DMS53 treated with DMSO at 0.1 percent for 48 hours (cell line): ENCODE measurements at regions not wholly inside any gene's neighbourhood (a gene's known extent, or its start where the extent isn't known, plus 50 kb on each side); places are given as distances from the start of the nearest gene placed in this dataset.

Experiments used
- DNase-seq: peaks from one replicate; lab custom pipeline; 2025; ENCODE audit not compliant: unreplicated experiment; lab: John Stamatoyannopoulos, UW

DNA sequence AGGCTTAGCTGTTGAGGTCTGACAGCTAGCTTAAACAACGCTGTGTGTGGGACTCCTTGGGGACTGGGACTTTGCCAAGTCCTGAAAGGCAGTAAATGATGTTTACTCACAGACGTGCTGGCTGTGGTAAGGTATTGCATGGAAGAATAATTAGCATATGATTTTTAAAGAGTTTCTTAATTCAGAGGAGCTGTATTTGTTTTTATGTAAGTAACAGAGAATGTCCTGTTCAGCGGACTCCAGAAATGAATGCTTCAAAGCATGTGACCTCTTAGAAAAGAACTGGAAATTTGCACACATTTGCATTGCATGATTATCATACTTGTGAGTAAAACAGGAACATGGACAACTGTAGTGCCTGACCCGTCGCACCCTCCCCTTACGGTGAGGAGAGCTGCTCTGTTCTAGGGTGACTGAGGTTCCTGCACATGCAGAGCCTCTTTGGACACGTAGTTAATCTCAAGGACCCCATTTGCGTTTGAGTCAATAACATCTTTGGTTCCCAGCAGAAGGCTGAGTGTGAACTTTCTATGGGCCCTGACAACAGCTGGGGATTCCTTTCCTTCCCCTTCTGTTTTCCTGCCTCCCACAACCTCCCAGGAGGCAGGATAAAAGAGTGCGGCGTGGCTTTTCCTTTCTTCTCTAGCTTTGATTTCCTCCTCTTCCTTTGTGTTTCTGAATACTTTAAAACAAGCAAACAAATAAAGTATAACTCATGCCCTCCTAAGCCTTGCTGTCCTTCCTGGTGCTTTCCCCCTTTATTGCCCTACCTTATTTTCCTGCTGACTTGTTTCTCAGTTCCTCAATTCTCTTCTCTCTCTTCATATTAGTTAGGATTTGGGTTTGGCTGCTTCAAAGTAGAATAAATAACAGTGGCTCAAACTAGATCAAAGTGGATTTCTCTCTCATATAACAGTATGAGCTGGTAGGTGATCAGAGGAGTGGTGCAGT lies 157.2 kb upstream of the CD180 start:
- DNase-seq, result no peak

DNA sequence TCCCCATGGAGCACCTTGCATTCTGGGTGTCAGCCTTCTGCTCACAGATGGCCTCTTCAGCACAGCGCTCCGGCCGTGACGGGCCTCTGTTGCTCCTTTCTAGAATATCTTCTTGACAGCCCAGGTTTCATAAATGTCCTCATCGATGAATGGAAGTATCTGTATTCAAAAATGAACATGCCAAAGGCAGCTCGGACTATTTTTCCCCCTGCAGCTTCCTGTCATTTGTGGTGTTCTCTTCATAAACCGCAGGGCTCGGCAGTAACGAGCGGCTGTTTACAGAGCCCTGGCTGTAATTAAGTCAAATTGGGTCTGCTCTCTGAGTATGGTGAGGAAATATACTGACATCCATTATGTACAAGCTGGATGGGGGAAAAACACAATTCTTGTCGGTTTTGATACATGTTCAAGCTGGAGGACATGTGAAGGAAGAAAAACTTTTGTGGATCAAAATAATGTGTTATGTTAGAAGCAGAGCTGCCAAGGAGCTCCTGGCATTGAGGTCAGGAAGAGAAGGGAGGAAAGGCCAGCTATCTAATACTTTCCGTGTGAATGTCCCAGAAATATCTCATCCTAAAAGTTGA lies 154.1 kb upstream of the CD180 start:
- no peak for DNase-seq

DNA sequence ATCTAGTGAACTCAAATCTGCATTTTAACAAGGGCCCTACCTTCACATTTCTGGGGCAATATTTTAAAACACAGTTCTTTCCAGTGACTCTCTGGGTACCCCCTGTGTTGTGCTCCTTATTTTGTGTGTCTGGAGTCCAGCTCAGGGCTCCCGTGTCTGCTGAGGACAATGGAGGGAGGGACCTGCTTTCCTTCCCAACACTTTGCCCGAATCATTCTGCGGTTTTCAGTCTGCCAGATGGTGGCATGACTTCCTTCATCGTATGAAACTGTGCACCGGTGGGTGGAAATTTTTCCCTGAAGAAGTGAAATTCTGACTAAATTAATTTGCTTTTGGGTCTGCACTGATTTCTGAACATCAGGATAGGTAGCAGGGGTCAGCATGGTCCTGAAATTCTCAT lies 153.6 kb upstream of the CD180 start:
- no peak for DNase-seq

DNA sequence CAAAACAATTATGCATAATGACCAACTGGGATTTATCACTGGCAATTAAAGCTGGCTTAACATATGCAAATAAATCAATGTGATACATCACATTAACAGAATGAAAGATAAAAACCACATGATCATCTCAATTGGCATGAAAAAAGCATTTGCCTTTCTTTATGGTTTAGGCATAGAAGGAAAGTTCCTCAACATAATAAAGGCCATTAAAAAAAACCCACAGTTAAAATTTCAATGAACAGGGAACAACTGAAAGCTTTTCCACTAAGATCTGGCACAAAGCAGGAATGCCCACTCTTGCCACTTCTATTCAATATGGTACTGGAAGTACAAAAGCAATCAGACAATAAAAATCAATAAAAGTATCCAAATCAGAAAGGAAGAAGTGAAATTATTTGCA lies 151.2 kb upstream of the CD180 start:
- DNase-seq, result no peak

DNA sequence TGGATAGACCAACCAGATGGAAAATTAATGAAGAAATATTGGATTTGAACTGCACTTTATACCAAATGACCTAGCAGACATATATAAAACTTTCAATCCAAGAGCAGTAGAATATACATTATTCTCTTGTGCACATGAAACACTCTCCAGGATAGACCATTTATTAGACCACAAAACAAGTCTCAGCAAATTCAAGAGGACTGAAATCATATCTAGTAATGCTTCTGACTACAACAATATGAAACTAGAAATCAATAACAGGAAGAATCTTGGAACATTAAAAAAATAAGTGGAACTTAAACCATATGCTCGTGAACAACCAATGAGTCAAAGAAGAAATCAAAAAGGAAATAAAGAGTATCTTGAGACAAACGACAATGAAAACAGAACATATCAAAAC lies 150.0 kb upstream of the CD180 start:
- no peak for DNase-seq

DNA sequence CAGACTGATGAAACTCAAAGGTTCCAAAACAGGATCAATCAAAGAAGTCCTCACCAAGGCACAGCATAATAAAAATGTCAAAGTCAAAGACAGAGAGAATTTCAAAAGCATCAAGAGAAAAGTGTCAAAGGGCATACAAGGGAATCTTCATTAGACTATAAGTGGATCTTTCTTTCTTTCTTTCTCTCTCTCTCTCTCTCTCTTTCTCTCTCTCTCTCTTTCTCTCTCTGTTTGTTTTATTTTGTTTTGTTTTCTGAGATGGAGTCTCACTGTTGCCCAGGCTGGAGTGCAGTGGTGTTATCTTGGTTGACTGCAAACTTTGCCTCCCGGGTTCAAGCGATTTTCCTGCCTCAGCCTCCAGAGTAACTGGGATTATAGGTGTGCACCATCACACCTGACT lies 148.3 kb upstream of the CD180 start:
- DNase-seq, result no peak

DNA sequence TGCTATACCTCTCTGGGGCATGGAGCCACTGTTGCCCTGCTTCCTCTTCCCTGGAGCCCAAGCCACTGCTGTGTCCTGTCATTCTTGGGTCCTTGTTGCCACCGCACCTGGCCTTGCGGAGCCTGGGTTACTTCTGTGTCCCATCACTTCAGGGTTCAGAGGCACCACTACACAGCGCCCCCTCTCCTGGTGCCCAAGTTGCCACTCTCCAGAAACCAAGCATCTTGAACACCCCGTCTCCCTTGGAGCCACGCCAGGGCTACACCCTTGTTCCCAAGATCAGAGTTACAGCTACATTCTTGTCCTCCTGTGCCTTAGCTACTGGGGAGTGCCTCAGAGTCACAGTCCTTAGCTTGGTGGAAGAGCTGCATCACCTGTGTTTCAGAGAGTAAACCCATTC lies 147.2 kb upstream of the CD180 start:
- DNase-seq, result no peak

DNA sequence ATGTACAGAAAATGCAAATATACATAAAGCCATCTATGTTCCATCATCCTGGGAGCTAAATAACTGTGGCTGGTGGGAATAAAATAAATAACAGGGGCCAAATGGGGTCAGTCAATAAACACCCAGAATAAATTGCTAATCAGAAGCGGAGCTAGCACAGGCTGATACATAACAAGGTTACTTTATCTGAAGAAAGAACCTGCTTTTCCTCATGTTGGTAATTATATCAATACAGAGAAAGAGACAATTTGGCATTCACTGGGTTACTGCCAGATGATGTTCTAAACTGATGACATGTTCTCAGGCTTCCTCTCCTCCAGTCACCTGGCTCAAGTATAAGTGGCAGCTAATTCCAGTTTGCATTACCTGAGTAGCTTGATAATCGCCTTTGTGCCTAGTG lies 144.9 kb upstream of the CD180 start:
- DNase-seq, result no peak

DNA sequence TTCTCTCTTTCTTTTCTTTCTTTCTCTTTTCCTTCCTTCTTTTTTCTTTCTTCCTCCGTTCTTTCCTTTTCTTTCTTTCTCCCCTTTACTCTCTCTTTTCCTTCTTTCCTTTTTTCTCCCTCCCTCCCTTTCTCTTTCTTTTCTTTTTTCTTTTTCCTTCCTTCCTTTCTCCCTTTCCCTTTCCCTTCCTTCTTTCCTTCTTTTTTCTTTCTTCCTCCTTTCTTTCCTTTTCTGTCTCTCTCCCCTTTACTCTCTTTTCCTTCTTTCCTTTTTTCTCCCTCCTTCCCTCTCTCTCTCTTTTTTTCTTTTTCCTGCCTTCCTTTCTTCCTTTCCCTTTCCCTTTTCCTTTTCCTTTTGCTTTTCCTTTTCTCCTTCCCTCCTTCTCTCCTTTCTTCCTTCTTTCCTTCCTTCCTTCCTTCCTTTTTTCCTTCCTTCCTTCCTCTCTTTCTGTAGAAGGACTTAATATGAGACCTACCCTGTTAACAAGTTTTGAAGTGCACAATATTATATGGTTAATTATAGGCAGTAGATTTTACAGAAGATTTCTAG lies 142.7 kb upstream of the CD180 start:
- no peak for DNase-seq

DNA sequence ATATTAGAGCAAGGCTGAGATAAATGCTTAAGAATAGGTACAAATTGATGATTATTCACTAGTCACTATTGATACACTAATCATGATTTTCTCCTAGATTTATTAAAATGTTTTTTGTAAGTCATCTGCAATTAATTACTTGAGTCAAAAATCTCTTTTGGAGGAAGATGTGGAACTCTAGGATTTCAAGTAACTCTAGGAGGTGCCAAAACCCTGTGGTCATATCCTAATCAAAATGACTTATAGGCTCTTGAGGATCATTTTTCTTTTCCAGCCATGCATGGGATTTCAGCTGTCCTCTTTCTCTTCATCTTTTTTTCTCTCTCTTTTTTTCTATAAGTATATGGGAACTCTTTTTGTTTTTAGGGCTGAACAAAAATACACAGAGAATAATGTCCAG lies 141.8 kb upstream of the CD180 start:
- DNase-seq, result no peak

DNA sequence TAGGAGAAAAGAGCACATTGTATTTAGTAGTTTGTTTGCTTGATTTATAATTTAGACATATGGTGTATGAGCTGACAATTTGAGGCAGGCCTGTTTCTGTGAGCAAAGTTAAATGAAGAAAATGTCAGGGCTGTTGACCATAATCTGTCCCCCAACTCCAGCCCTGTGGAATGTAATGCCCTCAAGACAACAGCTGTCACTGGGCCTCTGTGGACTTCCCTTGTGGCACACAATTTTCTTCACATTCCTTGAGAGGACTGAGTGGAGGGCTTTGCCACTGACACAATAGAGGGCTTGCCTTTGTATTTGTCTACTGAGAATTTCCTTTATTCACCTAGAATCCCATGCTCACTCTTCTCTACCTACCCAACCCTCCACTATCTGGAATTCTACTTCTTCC lies 141.2 kb upstream of the CD180 start:
- no peak for DNase-seq

DNA sequence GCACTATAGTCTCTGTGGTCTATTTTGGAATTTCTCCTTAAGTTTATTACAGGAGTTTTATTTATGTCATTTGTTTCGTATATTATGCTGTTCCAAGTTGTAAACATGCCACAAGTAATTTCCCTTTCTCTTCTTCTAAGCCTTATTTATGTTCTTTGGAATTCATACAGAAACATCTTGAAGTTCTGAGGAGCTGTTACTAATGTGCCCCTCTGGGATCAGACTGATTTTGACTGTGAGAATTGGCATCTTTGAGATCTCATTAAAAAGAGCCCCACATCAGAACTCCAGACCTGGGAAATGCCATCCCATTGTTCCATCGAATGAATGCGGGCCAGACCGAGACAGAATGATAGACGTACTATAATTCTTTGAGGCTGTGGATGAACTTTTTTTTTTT lies 138.8 kb upstream of the CD180 start:
- DNase-seq, result no peak

DNA sequence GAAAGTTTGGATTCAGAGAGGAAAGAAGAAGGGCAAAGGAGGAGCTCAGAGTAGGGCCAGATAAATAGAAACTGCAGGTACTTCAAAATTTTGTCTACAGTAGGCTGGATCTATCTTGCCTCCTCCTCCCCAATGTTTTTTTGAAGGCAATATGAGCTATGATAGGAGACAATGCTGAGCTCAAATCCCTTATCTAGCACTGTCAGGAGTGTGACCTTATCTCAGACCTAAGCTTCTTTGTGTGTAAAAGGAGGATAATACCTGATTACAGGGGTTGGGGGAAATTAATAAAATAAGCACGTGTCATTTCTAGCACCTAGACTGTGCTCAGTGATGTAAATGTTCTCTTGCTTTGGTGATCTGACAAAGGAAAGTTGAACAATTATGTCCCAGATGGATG lies 137.8 kb upstream of the CD180 start:
- DNase-seq, result no peak

DNA sequence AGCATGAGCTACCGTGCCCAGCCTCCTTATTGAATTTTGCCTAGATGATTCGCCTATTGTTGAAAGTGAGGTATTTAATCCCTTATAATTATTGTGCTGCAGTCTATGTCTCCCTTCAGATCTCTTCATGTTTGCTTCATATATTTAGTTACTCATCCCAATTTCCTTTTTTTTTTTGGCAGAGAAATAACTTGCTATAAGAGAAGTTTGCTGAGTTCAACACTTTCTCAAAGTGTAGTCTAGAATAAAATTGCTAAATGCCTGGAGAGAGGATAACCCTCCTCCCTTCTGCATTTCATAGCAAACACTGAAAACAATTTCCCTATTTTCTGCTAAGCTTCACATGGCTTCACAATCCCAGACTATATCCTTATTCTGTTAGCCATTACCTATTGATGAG lies 136.6 kb upstream of the CD180 start:
- no peak for DNase-seq

DNA sequence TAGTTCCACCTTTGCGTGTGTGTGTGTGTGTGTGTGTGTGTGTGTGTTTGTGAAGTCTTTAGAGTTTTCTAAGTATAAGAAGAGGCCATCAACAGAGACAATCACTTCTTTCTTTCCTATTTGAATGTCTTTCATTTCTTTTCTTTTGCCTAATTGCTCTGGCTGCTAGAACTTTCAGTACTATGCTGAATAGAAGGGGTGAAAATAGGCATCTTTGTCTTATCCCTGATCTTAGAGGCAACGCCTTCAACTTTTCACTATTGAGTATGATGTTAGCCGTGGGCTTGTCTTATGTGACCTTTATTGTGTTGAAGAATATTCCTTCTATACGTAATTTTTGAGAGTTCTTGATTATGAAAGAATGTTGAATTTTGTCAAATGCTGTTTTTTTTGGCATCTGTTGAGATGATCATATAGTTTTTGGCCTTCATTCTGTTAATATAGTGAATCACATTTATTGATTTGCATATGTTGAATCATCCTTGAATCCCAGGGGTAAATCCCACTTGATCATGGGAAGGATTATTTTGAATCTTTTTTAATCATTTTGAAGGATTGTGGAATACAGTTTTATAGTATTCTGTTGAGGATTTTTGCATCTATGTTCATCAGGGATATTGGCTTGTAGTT lies 134.8 kb upstream of the CD180 start:
- DNase-seq, result no peak

DNA sequence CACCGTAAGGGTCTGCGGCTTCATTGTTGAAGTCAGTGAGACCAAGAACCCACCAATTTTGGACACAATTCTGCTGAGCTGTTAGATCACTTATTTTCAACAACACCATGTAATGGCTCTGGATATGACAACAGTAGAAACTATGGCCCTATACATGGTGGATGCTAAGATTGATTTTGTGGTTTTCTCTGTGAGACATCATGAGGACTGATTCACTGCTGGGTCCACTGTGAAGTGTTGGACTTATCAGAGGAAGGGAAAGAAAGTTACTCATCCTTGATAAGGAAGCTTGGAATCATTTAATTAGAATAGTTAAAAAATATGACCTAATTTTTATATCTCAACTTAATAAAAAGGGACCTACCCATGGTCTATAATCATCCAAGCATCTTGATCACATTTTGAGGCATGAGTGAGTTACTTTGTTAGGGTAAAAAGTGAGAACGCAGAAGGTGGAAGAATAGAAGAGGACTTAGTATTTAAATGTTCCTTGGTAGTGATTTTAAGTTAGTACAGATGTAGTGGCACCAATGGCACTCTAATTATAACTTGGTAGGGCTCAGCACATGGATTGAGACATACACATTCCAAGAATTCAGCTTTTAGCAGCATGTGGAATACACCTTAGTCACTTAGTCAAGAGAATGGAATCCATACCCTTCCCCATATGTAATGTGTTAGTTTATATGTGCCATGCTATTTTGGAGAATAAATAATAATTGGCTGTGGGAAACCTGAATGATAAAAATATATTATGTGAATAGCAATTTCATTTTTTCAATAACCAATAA lies 123.5 kb upstream of the CD180 start:
- DNase-seq, result no peak

DNA sequence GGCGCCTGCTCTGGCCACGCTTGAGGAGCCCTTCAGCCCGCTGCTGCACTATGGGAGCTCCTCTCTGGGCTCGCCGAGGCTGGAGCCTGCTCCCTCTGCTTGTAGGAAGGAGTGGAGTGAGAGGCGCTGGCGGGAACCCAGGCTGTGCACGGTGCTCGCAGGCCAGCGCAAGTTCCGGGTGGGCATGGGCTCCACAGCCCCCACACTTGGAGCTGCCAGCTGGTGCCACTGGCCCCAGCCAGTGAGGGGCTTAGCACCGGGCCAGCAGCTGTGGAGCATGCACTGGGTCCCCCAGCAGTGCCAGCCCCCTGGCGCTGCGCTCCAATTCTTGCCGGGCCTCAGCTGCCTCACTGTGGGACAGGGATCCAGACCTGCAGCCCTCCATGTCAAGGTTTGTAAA lies 122.1 kb upstream of the CD180 start:
- no peak for DNase-seq

DNA sequence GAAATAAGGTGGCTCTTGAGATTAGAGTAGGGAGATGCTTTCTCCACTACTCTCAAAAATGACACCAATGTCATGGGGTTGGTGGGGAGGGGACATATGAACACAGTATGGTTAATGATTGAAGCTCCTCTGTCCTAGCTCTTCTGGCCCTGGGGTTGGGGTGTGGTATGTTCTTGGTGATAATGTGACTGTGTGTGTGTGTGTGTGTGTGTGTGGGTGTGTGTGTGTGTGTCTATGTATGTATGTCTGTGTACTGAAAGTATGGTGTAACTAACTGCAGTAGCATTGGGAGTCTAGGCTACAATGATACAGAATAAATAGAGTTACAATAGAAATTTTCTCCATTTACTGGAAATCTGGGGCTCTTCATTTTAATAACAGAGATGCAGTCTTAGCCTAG lies 121.0 kb upstream of the CD180 start:
- DNase-seq, result no peak

DNA sequence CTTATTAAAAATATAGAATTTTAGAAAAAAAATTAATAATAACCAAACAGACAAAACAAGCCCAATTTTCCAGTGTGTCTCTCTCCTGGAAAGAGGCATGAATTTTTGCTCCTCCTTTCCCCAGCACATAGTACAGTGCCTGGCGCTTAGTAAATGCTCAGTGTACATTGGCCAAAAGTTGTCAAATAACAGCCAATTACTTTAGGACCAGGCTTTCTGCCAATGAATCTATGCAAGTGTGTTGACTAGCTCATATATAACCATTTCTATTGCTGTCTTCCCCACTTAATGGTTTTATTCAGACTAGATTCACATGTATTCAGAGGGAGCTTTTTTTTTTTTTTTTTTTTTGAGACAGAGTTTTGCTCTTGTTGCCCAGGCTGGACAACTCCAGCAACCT lies 120.1 kb upstream of the CD180 start:
- DNase-seq, result no peak

DNA sequence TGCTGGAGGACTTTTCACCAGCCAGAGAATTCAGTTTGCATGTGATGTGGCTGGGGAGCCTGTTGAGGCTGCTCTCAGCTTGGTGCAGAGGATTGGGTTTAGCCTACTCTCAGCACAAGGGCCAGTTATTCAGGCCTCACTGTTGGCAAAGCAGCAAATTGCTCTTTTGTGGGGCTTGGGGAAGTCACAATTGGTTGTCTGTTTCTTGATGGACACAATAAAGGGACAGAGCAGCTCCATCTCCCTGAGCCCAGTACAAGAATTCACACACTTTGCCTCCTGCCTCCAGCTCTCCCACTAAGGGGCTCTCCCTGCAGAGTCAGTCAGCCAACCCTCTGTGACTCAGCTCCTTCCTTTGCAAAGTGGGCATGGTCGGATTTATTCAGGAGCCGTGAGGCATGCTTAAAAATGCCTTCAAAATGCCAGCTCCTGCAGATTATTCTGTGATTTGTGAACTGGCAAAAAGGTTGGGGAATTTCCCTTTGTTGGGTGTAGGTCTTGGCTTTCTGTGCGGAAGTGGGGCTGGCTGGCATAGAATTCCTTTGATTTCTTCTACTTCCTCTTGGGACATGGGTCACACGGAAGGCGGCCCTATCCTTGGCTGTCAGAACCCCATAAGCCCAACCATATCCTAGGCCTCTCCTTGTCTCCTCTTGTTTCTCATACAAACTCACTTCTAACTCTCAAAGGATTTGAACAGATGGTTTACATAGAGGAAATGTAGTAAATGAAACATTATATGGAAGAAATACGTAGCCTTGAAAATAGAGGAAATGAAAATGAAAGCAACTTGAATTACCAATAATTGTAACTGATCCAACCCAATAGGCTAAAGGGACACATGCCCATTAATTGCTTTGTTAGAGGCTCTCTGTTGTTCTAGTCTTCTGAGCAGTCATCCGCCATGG lies 118.7 kb upstream of the CD180 start:
- DNase-seq, result no peak
